H1 (cell line): ENCODE measurements at regions not wholly inside any gene's neighbourhood (a gene's known extent, or its start where the extent isn't known, plus 50 kb on each side); places are given as distances from the start of the nearest gene placed in this dataset.

Source experiments
- CHD1 ChIP-seq: IDR thresholded peaks from 2 replicates; pipeline ENCODE4 v1.6.1; 2012; ENCODE audit warnings: low read depth, low read length, improper control_type of control experiment
- CHD7 ChIP-seq: fragments of 300-600 bp; sonication (generic); IDR thresholded peaks from 2 replicates; pipeline ENCODE4 v1.7.1; 2012; ENCODE audit warnings: low read length, moderate library complexity, mild to moderate bottlenecking, inconsistent platforms; ENCODE audit not compliant: insufficient replicate concordance
- CREB1 ChIP-seq: IDR thresholded peaks from 2 replicates; pipeline ENCODE4 v1.6.1; 2012; ENCODE audit warnings: inconsistent platforms
- EP300 ChIP-seq, 2 experiments: IDR thresholded peaks; 1 replicate in 1 of 2; 2 replicates in 1 of 2; pipeline ENCODE4 v1.6.1; 2011 to 2012; ENCODE audit warnings: low read depth in 2 of 2, low read length in 2 of 2, mild to moderate bottlenecking in 2 of 2, borderline replicate concordance in 1 of 2, inconsistent platforms in 1 of 2, moderate library complexity in 1 of 2
- HDAC6 ChIP-seq: IDR thresholded peaks from one replicate; pipeline ENCODE4 v1.7.1; 2012; ENCODE audit warnings: low read depth, mild to moderate bottlenecking, inconsistent platforms, low read length, moderate library complexity
- RAD21 ChIP-seq, 2 experiments: IDR thresholded peaks in 1 of 2; conservative IDR thresholded peaks in 1 of 2; 2 replicates each; pipeline ENCODE4 v1.6.1; 2011; ENCODE audit warnings: low read depth in 2 of 2, low read length in 2 of 2, improper control_type of control experiment in 1 of 2, inconsistent platforms in 1 of 2, mild to moderate bottlenecking in 1 of 2, moderate library complexity in 1 of 2
- SIN3A ChIP-seq, 2 experiments: IDR thresholded peaks in 1 of 2; conservative IDR thresholded peaks in 1 of 2; 2 replicates each; pipeline ENCODE4 v1.6.1; 2011 to 2012; ENCODE audit warnings: low read length in 2 of 2, improper control_type of control experiment in 1 of 2, low read depth in 1 of 2, mild to moderate bottlenecking in 1 of 2
- SIX5 ChIP-seq: IDR thresholded peaks from 2 replicates; pipeline ENCODE4 v1.6.1; 2011; ENCODE audit warnings: mild to moderate bottlenecking, low read depth, low read length
- TF ChIP-seq, protein P1 (sequence below), 3 experiments: IDR thresholded peaks; 1 replicate in 2 of 3; 2 replicates in 1 of 3; pipeline versions ENCODE4 v1.5.1 to v1.6.1; 2011; ENCODE audit warnings: low read length in 3 of 3, mild to moderate bottlenecking in 3 of 3, inconsistent platforms in 2 of 3, low read depth in 1 of 3, moderate library complexity in 1 of 3; ENCODE audit not compliant: insufficient read depth in 1 of 3; ENCODE audit errors: control extremely low read depth in 1 of 3

DNA sequence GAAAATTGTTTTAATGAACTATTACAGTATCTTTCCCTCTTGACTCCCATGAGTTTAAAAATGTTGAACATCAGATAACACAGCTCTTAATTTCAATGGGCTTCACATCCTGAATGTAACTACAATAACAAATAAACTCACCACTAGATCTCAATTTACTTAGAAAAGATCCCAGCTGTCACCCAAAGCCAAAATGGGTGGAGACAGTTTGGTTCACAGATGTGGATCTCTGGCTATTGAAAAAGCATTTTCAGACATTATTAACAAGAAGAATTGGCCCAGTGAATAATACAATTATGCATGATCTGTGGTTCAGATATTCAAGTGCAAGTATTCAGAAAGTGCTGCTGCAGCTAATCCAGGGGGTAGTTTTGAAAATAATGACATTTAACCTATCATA lies 184.7 kb upstream of the RALGAPA2 start (continued):
- TF ChIP-seq CHD7 (no peak), EP300 (IDR thresholded peaks at IDR 0.05; ENCODE audit: borderline replicate concordance in 1 of 2, low read depth in 2 of 2, low read length in 2 of 2) (no peak), SIN3A (conservative IDR thresholded peaks at IDR 0.05 in 1 of 2, IDR thresholded peaks at IDR 0.05 in 1 of 2; ENCODE audit: low read depth in 1 of 2, low read length in 2 of 2) (no peak), RAD21 (IDR thresholded peaks at IDR 0.05 in 1 of 2, conservative IDR thresholded peaks at IDR 0.05 in 1 of 2; ENCODE audit: low read depth in 2 of 2, low read length in 2 of 2) (no peak), SIX5 (no peak), HDAC6 (no peak), CHD1 (no peak), CREB1 (no peak)
- TF ChIP-seq, protein P1, sequence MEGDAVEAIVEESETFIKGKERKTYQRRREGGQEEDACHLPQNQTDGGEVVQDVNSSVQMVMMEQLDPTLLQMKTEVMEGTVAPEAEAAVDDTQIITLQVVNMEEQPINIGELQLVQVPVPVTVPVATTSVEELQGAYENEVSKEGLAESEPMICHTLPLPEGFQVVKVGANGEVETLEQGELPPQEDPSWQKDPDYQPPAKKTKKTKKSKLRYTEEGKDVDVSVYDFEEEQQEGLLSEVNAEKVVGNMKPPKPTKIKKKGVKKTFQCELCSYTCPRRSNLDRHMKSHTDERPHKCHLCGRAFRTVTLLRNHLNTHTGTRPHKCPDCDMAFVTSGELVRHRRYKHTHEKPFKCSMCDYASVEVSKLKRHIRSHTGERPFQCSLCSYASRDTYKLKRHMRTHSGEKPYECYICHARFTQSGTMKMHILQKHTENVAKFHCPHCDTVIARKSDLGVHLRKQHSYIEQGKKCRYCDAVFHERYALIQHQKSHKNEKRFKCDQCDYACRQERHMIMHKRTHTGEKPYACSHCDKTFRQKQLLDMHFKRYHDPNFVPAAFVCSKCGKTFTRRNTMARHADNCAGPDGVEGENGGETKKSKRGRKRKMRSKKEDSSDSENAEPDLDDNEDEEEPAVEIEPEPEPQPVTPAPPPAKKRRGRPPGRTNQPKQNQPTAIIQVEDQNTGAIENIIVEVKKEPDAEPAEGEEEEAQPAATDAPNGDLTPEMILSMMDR (IDR thresholded peaks at IDR 0.05; ENCODE audit: control extremely low read depth in 1 of 3, insufficient read depth in 1 of 3, low read depth in 1 of 3, low read length in 3 of 3): no peak
- TF ChIP-seq, all 59 proteins: peak for 0
